SK-N-SH (cell line): ENCODE measurements at regions not wholly inside any gene's neighbourhood (a gene's known extent, or its start where the extent isn't known, plus 50 kb on each side); places are given as distances from the start of the nearest gene placed in this dataset.

ENCODE experiments used
- CTCF ChIA-PET: fragments of 300-600, 350-600 bp; formaldehyde crosslinking; extraction: SDS; loops from one replicate; lab custom pipeline; 2021; lab: Yijun Ruan, JAX
- POLR2A ChIA-PET: fragments of 350-600 bp; sonication (Branson Sonifier 250); formaldehyde crosslinking; extraction: SDS; loops from one replicate; lab custom pipeline; 2020; ENCODE audit warnings: antibody characterized with exemption, inconsistent platforms; lab: Yijun Ruan, JAX
- DNase-seq: peaks from one replicate; pipeline ENCODE4 v3.0.0; 2012
- H2AFZ ChIP-seq: fragments of 200-600 bp; sonication (generic); 2 replicates; pipeline ENCODE4 v1.8.1; 2016; ENCODE audit warnings: antibody characterized with exemption, mild to moderate bottlenecking, low read depth
- H3F3A ChIP-seq: fragments of 200-600 bp; sonication (generic); replicated peaks from 2 replicates; pipeline ENCODE3; 2016; ENCODE audit warnings: antibody characterized with exemption, mild to moderate bottlenecking; ENCODE audit not compliant: insufficient read depth
- H3K27ac ChIP-seq, 2 experiments: fragments of 200-500 bp in 1 of 2; fragments of 200-600 bp in 1 of 2; sonication (Bioruptor generic) in 1 of 2; sonication (generic), shearing (Covaris generic) in 1 of 2; 2 replicates each; pipeline versions ENCODE4 v1.5.1 to v1.6.1; 2014 to 2016; ENCODE audit warnings: low read depth in 2 of 2, inconsistent platforms in 1 of 2, low read length in 1 of 2, mild to moderate bottlenecking in 1 of 2, mixed read lengths in 1 of 2
- H3K27me3 ChIP-seq: fragments of 200-600 bp; sonication (generic), shearing (Covaris generic); 2 replicates; pipeline ENCODE4 v1.6.1; 2016; ENCODE audit warnings: mixed run types; ENCODE audit not compliant: insufficient read depth
- H3K36me3 ChIP-seq, 2 experiments: fragments of 200-500 bp in 1 of 2; fragments of 200-600 bp in 1 of 2; sonication (Bioruptor generic) in 1 of 2; sonication (generic) in 1 of 2; replicated peaks in 1 of 2; 2 replicates each; pipeline versions ENCODE3 to v1.5.1; 2014 to 2016; ENCODE audit warnings: low read length in 1 of 2, mild to moderate bottlenecking in 1 of 2; ENCODE audit not compliant: insufficient read depth in 2 of 2, control insufficient read depth in 1 of 2
- H3K4me1 ChIP-seq, 2 experiments: fragments of 200-500 bp in 1 of 2; fragments of 200-600 bp in 1 of 2; sonication (Bioruptor generic) in 1 of 2; sonication (generic), shearing (Covaris generic) in 1 of 2; 2 replicates each; pipeline versions ENCODE4 v1.5.1 to v1.6.1; 2014 to 2016; ENCODE audit warnings: low read depth in 1 of 2, low read length in 1 of 2, mixed run types in 1 of 2; ENCODE audit not compliant: insufficient read depth in 2 of 2, control insufficient read depth in 1 of 2
- H3K4me2 ChIP-seq: fragments of 200-600 bp; sonication (generic), shearing (Covaris generic); 2 replicates; pipeline ENCODE4 v1.6.1; 2017; ENCODE audit warnings: mixed run types
- H3K4me3 ChIP-seq, 2 experiments: fragments of 200-500 bp in 1 of 2; fragments of 200-600 bp in 1 of 2; sonication (Bioruptor generic) in 1 of 2; sonication (generic), shearing (Covaris generic) in 1 of 2; 2 replicates each; pipeline versions ENCODE4 v1.5.1 to v1.8.1; 2014 to 2016; ENCODE audit warnings: low read depth in 2 of 2, inconsistent platforms in 1 of 2, low read length in 1 of 2, mild to moderate bottlenecking in 1 of 2, mixed read lengths in 1 of 2, moderate library complexity in 1 of 2
- H3K79me2 ChIP-seq: fragments of 200-600 bp; sonication (generic); 2 replicates; pipeline ENCODE4 v1.8.1; 2017; ENCODE audit warnings: mild to moderate bottlenecking; ENCODE audit not compliant: insufficient read depth
- H3K9ac ChIP-seq: fragments of 200-600 bp; sonication (generic); 2 replicates; pipeline ENCODE4 v1.6.1; 2017; ENCODE audit warnings: mixed run types
- H3K9me2 ChIP-seq: fragments of 200-600 bp; sonication (generic); 2 replicates; pipeline ENCODE4 v1.6.1; 2017; ENCODE audit warnings: mixed run types
- H3K9me3 ChIP-seq: fragments of 200-600 bp; sonication (generic); 2 replicates; pipeline ENCODE4 v1.6.1; 2017; ENCODE audit warnings: mixed run types, mild to moderate bottlenecking, moderate library complexity
- H4K20me1 ChIP-seq: fragments of 200-600 bp; sonication (generic); 2 replicates; pipeline ENCODE4 v1.6.1; 2017; ENCODE audit warnings: mild to moderate bottlenecking, mixed run types; ENCODE audit not compliant: insufficient read depth
- EZH2phosphoT487 ChIP-seq: fragments of 200-600 bp; sonication (generic); IDR thresholded peaks from 2 replicates; pipeline ENCODE4 v1.6.1; 2017; ENCODE audit warnings: low read depth, mixed run types, mild to moderate bottlenecking, antibody characterized with exemption, moderate library complexity, borderline replicate concordance
- FOSL2 ChIP-seq: IDR thresholded peaks from 2 replicates; pipeline ENCODE4 v1.4.0; 2012; ENCODE audit warnings: low read depth, mild to moderate bottlenecking, moderate library complexity, borderline replicate concordance
- GATA2 ChIP-seq: sonication (generic); formaldehyde crosslinking; IDR thresholded peaks from 2 replicates; pipeline ENCODE4 v1.5.0; 2020; ENCODE audit warnings: mild to moderate bottlenecking, missing genetic modification reagents
- IRF3 ChIP-seq: fragments of 150-350 bp; IDR thresholded peaks from 2 replicates; pipeline ENCODE4 v1.6.1; 2016; ENCODE audit warnings: mild to moderate bottlenecking, low read depth, low read length
- JUND ChIP-seq: IDR thresholded peaks from 2 replicates; pipeline ENCODE4 v1.4.0; 2012
- MAX ChIP-seq: IDR thresholded peaks from 2 replicates; pipeline ENCODE4 v1.4.0; 2012; ENCODE audit warnings: low read depth
- MEF2A ChIP-seq: IDR thresholded peaks from 2 replicates; pipeline ENCODE4 v1.4.0; 2012; ENCODE audit warnings: low read depth, borderline replicate concordance
- MXI1 ChIP-seq: IDR thresholded peaks from 2 replicates; pipeline ENCODE4 v1.6.1; 2012; ENCODE audit warnings: mild to moderate bottlenecking, low read depth, low read length, improper control_type of control experiment
- NFIC ChIP-seq: IDR thresholded peaks from 2 replicates; pipeline ENCODE4 v1.4.0; 2012; ENCODE audit warnings: borderline replicate concordance
- NRF1 ChIP-seq: IDR thresholded peaks from 2 replicates; pipeline ENCODE4 v1.6.1; 2012; ENCODE audit warnings: low read depth, mild to moderate bottlenecking, low read length
- POLR2AphosphoS5 ChIP-seq: IDR thresholded peaks from 2 replicates; pipeline ENCODE4 v1.6.1; 2012; ENCODE audit warnings: low read depth, low read length
- RAD21 ChIP-seq: IDR thresholded peaks from 2 replicates; pipeline ENCODE4 v1.6.1; 2012; ENCODE audit warnings: mild to moderate bottlenecking, low read length
- REST ChIP-seq: IDR thresholded peaks from 2 replicates; pipeline ENCODE4 v1.6.1; 2012; ENCODE audit warnings: mild to moderate bottlenecking, low read depth, low read length, moderate library complexity
- SIN3A ChIP-seq: IDR thresholded peaks from 2 replicates; pipeline ENCODE4 v1.6.1; 2012; ENCODE audit warnings: low read depth, mild to moderate bottlenecking, low read length, moderate library complexity, borderline replicate concordance
- TCF12 ChIP-seq: IDR thresholded peaks from 2 replicates; pipeline ENCODE4 v1.4.0; 2012
- TEAD4 ChIP-seq: IDR thresholded peaks from 2 replicates; pipeline ENCODE4 v1.4.0; 2012; ENCODE audit warnings: mild to moderate bottlenecking, borderline replicate concordance; ENCODE audit not compliant: insufficient read depth
- USF1 ChIP-seq: IDR thresholded peaks from 2 replicates; pipeline ENCODE4 v1.4.0; 2012; ENCODE audit warnings: low read depth, borderline replicate concordance
- YY1 ChIP-seq: IDR thresholded peaks from 2 replicates; pipeline ENCODE4 v1.4.0; 2012; ENCODE audit warnings: low read depth, mild to moderate bottlenecking
- ZBTB33 ChIP-seq: IDR thresholded peaks from 2 replicates; pipeline ENCODE4 v1.4.0; 2012; ENCODE audit warnings: low read depth, borderline replicate concordance
- WGBS: methylation state at CpG from one replicate; pipeline ENCODE4 v1.1.6; 2017; ENCODE audit warnings: low lambda C conversion rate; 5-methylcytosine and 5-hydroxymethylcytosine counted together

- H4K20me1 ChIP-seq, result no peaks in the 10 kb centered on the region
- ChIA-PET CTCF (no interaction called here), POLR2A (no interaction called here)
- H3K4me3 ChIP-seq, result no peak overlapping the region
- H3K27ac ChIP-seq, result no peak overlapping the region
- no peaks in the 10 kb centered on the region for H3K9me3 ChIP-seq
- no peaks in the 10 kb centered on the region for H3F3A ChIP-seq
- H3K79me2 ChIP-seq, result no peaks in the 10 kb centered on the region
- DNase-seq, result no peak
- H3K27me3 ChIP-seq, result no peaks in the 10 kb centered on the region
- no peaks in the 10 kb centered on the region for H3K36me3 ChIP-seq
- no peak overlapping the region for H3K9ac ChIP-seq
- WGBS, result 73% methylated on average over 3 of the region's 3 CpGs
- H2AFZ ChIP-seq, result no peak overlapping the region
- no peak overlapping the region for H3K4me2 ChIP-seq
- TF ChIP-seq REST, result no peak
- no peak for TF ChIP-seq FOSL2
- no peak for TF ChIP-seq NFIC
- TF ChIP-seq TEAD4, result no peak
- TF ChIP-seq ZBTB33, result no peak
- no peak for TF ChIP-seq RAD21
- no peak for TF ChIP-seq MXI1
- no peak for TF ChIP-seq JUND
- no peak for TF ChIP-seq GATA2
- TF ChIP-seq SIN3A, result no peak
- no peak for TF ChIP-seq POLR2AphosphoS5
- H3K9me2 ChIP-seq, result no peaks in the 10 kb centered on the region
- no peaks in the 10 kb centered on the region; a peak in 1 of 4 replicates for H3K4me1 ChIP-seq
Observed at GRCh38 chr13:90719461-90719860, 628.0 kb upstream of the MIR17HG start.

GRCh38 chr13:90721937-90722336, 625.5 kb upstream of the MIR17HG start:
- H3K27ac ChIP-seq, result no peak overlapping the region
- POLR2A ChIA-PET, result no interaction called here
- no peaks in the 10 kb centered on the region for H4K20me1 ChIP-seq
- no peak overlapping the region for H3K9ac ChIP-seq
- 38% methylated on average over 3 of the region's 3 CpGs for WGBS
- no peaks in the 10 kb centered on the region for H3K36me3 ChIP-seq
- no peaks in the 10 kb centered on the region for H3K79me2 ChIP-seq
- no peaks in the 10 kb centered on the region for H3K9me3 ChIP-seq
- no peaks in the 10 kb centered on the region for H3K27me3 ChIP-seq
- H3K4me2 ChIP-seq, result no peak overlapping the region
- H3F3A ChIP-seq, result no peaks in the 10 kb centered on the region
- H3K4me3 ChIP-seq, result no peak overlapping the region
- no peak for DNase-seq
- CTCF ChIA-PET, result no interaction called here
- H2AFZ ChIP-seq, result no peak overlapping the region
- no peaks in the 10 kb centered on the region for H3K9me2 ChIP-seq
- H3K4me1 ChIP-seq, result no peaks in the 10 kb centered on the region
- TF ChIP-seq TCF12, result no peak
- no peak for TF ChIP-seq IRF3
- TF ChIP-seq MEF2A, result no peak
- no peak for TF ChIP-seq MAX
- no peak for TF ChIP-seq EZH2phosphoT487
- TF ChIP-seq MXI1, result no peak
- no peak for TF ChIP-seq JUND
- TF ChIP-seq FOSL2, result no peak
- TF ChIP-seq NRF1, result no peak
- no peak for TF ChIP-seq USF1
- no peak for TF ChIP-seq YY1
